RWPE2 (cell line): ENCODE measurements at regions not wholly inside any gene's neighbourhood (a gene's known extent, or its start where the extent isn't known, plus 50 kb on each side); places are given as distances from the start of the nearest gene placed in this dataset.

Source experiments
- ATAC-seq: fragments of 200-7000 bp; cut with Tn5 transposase; 3 replicates; pipeline ENCODE4 v1.9.1; 2021; ENCODE audit warnings: low read depth
- DNase-seq: peaks from one replicate; pipeline ENCODE4 v3.0.0-alpha.2; 2020; ENCODE audit warnings: low spot score
- H3K27ac ChIP-seq: fragments of 450-650 bp; 2 replicates; pipeline ENCODE4 v1.5.1; 2017; ENCODE audit warnings: mild to moderate bottlenecking; ENCODE audit not compliant: poor library complexity, severe bottlenecking
- H3K27me3 ChIP-seq: fragments of 250-450 bp; sonication (Bioruptor Pico); 2 replicates; pipeline ENCODE4 v1.5.1; 2021; ENCODE audit warnings: mild to moderate bottlenecking, moderate library complexity; ENCODE audit not compliant: insufficient read depth, poor library complexity, severe bottlenecking
- H3K36me3 ChIP-seq: fragments of 250-450 bp; sonication (Bioruptor Pico); 2 replicates; pipeline ENCODE4 v1.5.1; 2020; ENCODE audit warnings: low read depth, mild to moderate bottlenecking, moderate library complexity
- H3K4me1 ChIP-seq: fragments of 250-450 bp; sonication (Bioruptor Pico); 2 replicates; pipeline ENCODE4 v1.5.1; 2021; ENCODE audit warnings: mild to moderate bottlenecking, moderate library complexity; ENCODE audit not compliant: insufficient read depth, poor library complexity, severe bottlenecking
- H3K4me3 ChIP-seq: fragments of 250-450 bp; sonication (Bioruptor Pico); 2 replicates; pipeline ENCODE4 v1.5.1; 2021; ENCODE audit warnings: mild to moderate bottlenecking, moderate library complexity; ENCODE audit not compliant: severe bottlenecking
- H3K9me3 ChIP-seq: fragments of 250-450 bp; sonication (Bioruptor Pico); 2 replicates; pipeline ENCODE4 v1.5.1; 2021; ENCODE audit warnings: mild to moderate bottlenecking, moderate library complexity; ENCODE audit not compliant: severe bottlenecking
- CTCF ChIP-seq: fragments of 450-650 bp; IDR thresholded peaks from one replicate; pipeline ENCODE4 v1.5.1; 2017; ENCODE audit warnings: mild to moderate bottlenecking, moderate library complexity; ENCODE audit not compliant: poor library complexity, severe bottlenecking

- no peaks in the 10 kb centered on the region for H3K36me3 ChIP-seq
- peaks cover 3% of the 10 kb centered on the region for H3K9me3 ChIP-seq
- ATAC-seq (no peak), DNase-seq (no peak)
- no peak for TF ChIP-seq CTCF
- no peaks in the 10 kb centered on the region for H3K4me1 ChIP-seq
- no peak overlapping the region for H3K27ac ChIP-seq
- H3K27me3 ChIP-seq, result no peaks in the 10 kb centered on the region
- H3K4me3 ChIP-seq, result no peak overlapping the region
These were observed 353.7 kb downstream of the GLRX3 start for GRCh38 chr10:130489891-130490290.

GRCh38 chr10:130491011-130491692 is 355.0 kb downstream of the GLRX3 start:
- no peak for DNase-seq
- H3K9me3 ChIP-seq, result peaks cover 3% of the 10 kb centered on the region
- ATAC-seq, result peak; percentile 49
- TF ChIP-seq CTCF, result no peak
- no peaks in the 10 kb centered on the region for H3K27me3 ChIP-seq
- H3K4me1 ChIP-seq, result no peaks in the 10 kb centered on the region
- H3K4me3 ChIP-seq, result no peak overlapping the region
- H3K36me3 ChIP-seq, result no peaks in the 10 kb centered on the region
- H3K27ac ChIP-seq, result peak overlapping the region; percentile 5

- Histone ChIP-seq H3K4me3 (no peak overlapping the region), H3K4me1 (no peaks in the 10 kb centered on the region), H3K9me3 (peaks cover 3% of the 10 kb centered on the region), H3K27me3 (no peaks in the 10 kb centered on the region), H3K27ac (peak overlapping the region; percentile 5), H3K36me3 (no peaks in the 10 kb centered on the region)
- 0 out of 3 replicates have a peak, but pooled peaks have one; percentile 14 for ATAC-seq
- DNase-seq, result no peak
- TF ChIP-seq CTCF, result no peak
These were observed 355.5 kb downstream of the GLRX3 start for GRCh38 chr10:130491693-130492050.

- Histone ChIP-seq H3K27ac (no peak overlapping the region), H3K9me3 (peaks cover 3% of the 10 kb centered on the region), H3K4me1 (no peaks in the 10 kb centered on the region), H3K36me3 (no peaks in the 10 kb centered on the region), H3K4me3 (no peak overlapping the region), H3K27me3 (no peaks in the 10 kb centered on the region)
- TF ChIP-seq CTCF, result no peak
- DNase-seq (no peak), ATAC-seq (no peak)
These were observed 356.2 kb downstream of the GLRX3 start for GRCh38 chr10:130492266-130492934.

- peaks cover 3% of the 10 kb centered on the region for H3K9me3 ChIP-seq
- ATAC-seq (no peak), DNase-seq (no peak)
- H3K36me3 ChIP-seq, result no peaks in the 10 kb centered on the region
- H3K4me3 ChIP-seq, result no peak overlapping the region
- H3K27ac ChIP-seq, result no peak overlapping the region
- H3K4me1 ChIP-seq, result no peaks in the 10 kb centered on the region
- no peak for TF ChIP-seq CTCF
- H3K27me3 ChIP-seq, result no peaks in the 10 kb centered on the region
These were observed 356.8 kb downstream of the GLRX3 start for GRCh38 chr10:130493021-130493420.
